ENCODE measurements at regions not wholly inside any gene's neighbourhood (a gene's known extent, or its start where the extent isn't known, plus 50 kb on each side); places are given as distances from the start of the nearest gene placed in this dataset.

- intact Hi-C loops (cut with DNase I; ENCODE audit: low total_unique reads), result no loop called here
- Histone ChIP-seq H3K36me3 (no peaks in the 10 kb centered on the region), H3K4me3 (no peak overlapping the region), H3K4me1 (no peaks in the 10 kb centered on the region), H3K27me3 (no peaks in the 10 kb centered on the region), H3K9me3 (no peaks in the 10 kb centered on the region), H3K27ac (no peak overlapping the region)
- TF ChIP-seq POLR2AphosphoS5 (IDR thresholded peaks at IDR 0.05) (no peak), CTCF (IDR thresholded peaks at IDR 0.05) (no peak), POLR2A (IDR thresholded peaks at IDR 0.05) (no peak)
- no peak for DNase-seq (ENCODE audit: low spot score in 2 of 2)
Measured at GRCh38 chr5:90182726-90183125, 226.8 kb downstream of the CETN3 start.

GRCh38 chr5:90174236-90174635 lies 235.3 kb downstream of the CETN3 start:
- H3K4me1 ChIP-seq, result peaks cover 0 to 3% of the 10 kb centered on the region in 2 donors
- peaks cover 0 to 5% of the 10 kb centered on the region in 2 donors for H3K9me3 ChIP-seq
- H3K4me3 ChIP-seq, result no peak overlapping the region
- no peak for DNase-seq (ENCODE audit: low spot score in 2 of 2)
- H3K36me3 ChIP-seq, result no peaks in the 10 kb centered on the region
- TF ChIP-seq CTCF (IDR thresholded peaks at IDR 0.05) (no peak), POLR2AphosphoS5 (IDR thresholded peaks at IDR 0.05) (no peak), POLR2A (IDR thresholded peaks at IDR 0.05) (no peak)
- H3K27me3 ChIP-seq, result no peaks in the 10 kb centered on the region
- intact Hi-C loops (cut with DNase I; ENCODE audit: low total_unique reads), result no loop called here
- H3K27ac ChIP-seq, result no peak overlapping the region

DNA sequence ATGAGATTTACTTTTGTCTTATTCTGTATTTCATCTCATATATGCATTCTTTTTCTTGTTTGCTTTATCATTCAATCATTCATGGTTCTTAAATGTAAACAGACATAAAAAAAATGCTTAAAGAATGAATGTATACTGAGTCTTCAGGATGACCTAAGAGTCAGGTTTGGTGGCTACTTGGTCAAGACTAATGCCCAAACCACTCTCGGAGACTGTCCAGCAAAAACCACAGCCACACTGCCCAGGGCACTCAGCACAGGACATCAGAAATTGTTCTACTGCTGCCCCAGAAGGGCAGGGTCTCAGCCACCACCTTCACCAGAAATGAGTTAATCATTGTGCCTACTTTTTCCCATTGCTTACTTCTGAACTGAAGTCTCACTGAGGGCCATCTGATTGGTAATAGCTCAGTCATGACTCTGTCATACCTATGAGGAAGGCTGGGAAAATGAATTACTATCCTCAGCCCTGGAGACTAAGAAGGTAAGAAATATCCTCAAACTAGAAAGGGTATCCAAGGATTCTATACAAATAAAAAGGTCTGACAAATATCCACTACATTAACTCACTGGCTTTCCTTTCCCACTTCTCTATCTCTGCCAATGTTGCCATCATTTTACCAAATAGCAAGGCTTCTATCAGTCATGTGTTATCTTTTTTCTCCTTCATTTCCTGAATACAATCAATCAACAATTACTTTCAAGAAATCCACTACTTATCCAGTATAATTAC lies 236.1 kb downstream of the CETN3 start:
- Histone ChIP-seq H3K9me3 (peaks cover 0 to 5% of the 10 kb centered on the region in 2 donors), H3K4me3 (no peak overlapping the region), H3K4me1 (peaks cover 0 to 3% of the 10 kb centered on the region in 2 donors), H3K27ac (no peak overlapping the region), H3K36me3 (no peaks in the 10 kb centered on the region), H3K27me3 (no peaks in the 10 kb centered on the region)
- DNase-seq (ENCODE audit: low spot score in 2 of 2), result no peak
- intact Hi-C loops (cut with DNase I; ENCODE audit: low total_unique reads), result no loop called here
- TF ChIP-seq POLR2A (IDR thresholded peaks at IDR 0.05), result no peak
- TF ChIP-seq POLR2AphosphoS5 (IDR thresholded peaks at IDR 0.05), result no peak
- no peak for TF ChIP-seq CTCF (IDR thresholded peaks at IDR 0.05)

- Histone ChIP-seq H3K36me3 (no peaks in the 10 kb centered on the region), H3K4me1 (peaks cover 0 to 3% of the 10 kb centered on the region in 2 donors), H3K4me3 (no peak overlapping the region), H3K27ac (no peak overlapping the region), H3K9me3 (peaks cover 0 to 5% of the 10 kb centered on the region in 2 donors), H3K27me3 (no peaks in the 10 kb centered on the region)
- intact Hi-C loops (cut with DNase I; ENCODE audit: low total_unique reads), result no loop called here
- DNase-seq (ENCODE audit: low spot score in 2 of 2), result no peak
- TF ChIP-seq POLR2A (IDR thresholded peaks at IDR 0.05) (no peak), CTCF (IDR thresholded peaks at IDR 0.05) (no peak), POLR2AphosphoS5 (IDR thresholded peaks at IDR 0.05) (no peak)
Measured at GRCh38 chr5:90171466-90171865, 238.1 kb downstream of the CETN3 start.

- Histone ChIP-seq H3K4me3 (no peak overlapping the region), H3K36me3 (no peaks in the 10 kb centered on the region), H3K27ac (no peak overlapping the region), H3K9me3 (no peaks in the 10 kb centered on the region), H3K27me3 (no peaks in the 10 kb centered on the region), H3K4me1 (peaks cover 0 to 3% of the 10 kb centered on the region in 2 donors)
- no peak for TF ChIP-seq CTCF (IDR thresholded peaks at IDR 0.05)
- no peak for TF ChIP-seq POLR2A (IDR thresholded peaks at IDR 0.05)
- TF ChIP-seq POLR2AphosphoS5 (IDR thresholded peaks at IDR 0.05), result no peak
- intact Hi-C loops (cut with DNase I; ENCODE audit: low total_unique reads), result no loop called here
- DNase-seq (ENCODE audit: low spot score in 2 of 2), result no peak
Measured at GRCh38 chr5:90170261-90170660, 239.3 kb downstream of the CETN3 start.
